HCT116 (cell line): ENCODE measurements at regions not wholly inside any gene's neighbourhood (a gene's known extent, or its start where the extent isn't known, plus 50 kb on each side); places are given as distances from the start of the nearest gene placed in this dataset.

ENCODE experiments used
- ATAC-seq: fragments of 200-7000 bp; cut with Tn5 transposase; 2 replicates; pipeline ENCODE4 v1.9.1; 2020; ENCODE audit warnings: mild to moderate bottlenecking, moderate library complexity
- BruUV-seq: library from RNA; stranded (reverse); fragments of 400-500 nt; replicated peaks from 2 replicates; lab custom pipeline; 2021; lab: Mats Ljungman, UMichigan
- CTCF ChIA-PET: fragments of 300-600 bp; sonication (Branson Sonifier 250); formaldehyde crosslinking; loops from one replicate; lab custom pipeline; 2021; ENCODE audit warnings: antibody characterized with exemption; lab: Charles Lee
- POLR2A ChIA-PET: fragments of 300-600, 350-600 bp; sonication (Branson Sonifier 250); formaldehyde crosslinking; loops from one replicate; lab custom pipeline; 2021; ENCODE audit warnings: antibody characterized with exemption; lab: Charles Lee
- RAD21 ChIA-PET, 2 experiments: fragments of 300-600 bp; sonication (Branson Sonifier 250); formaldehyde crosslinking; loops; one replicate each; lab custom pipeline; 2023; ENCODE audit warnings: low total read pairs in 2 of 2; ENCODE audit not compliant: uncharacterized antibody in 2 of 2, unreplicated experiment in 2 of 2, low non-redundant PET in 1 of 2; lab: Charles Lee
- DNase-seq: peaks from one replicate; pipeline ENCODE4 v3.0.0-alpha.2; 2010; ENCODE audit warnings: low read depth, low spot score
- H2AFZ ChIP-seq: fragments of 200-600 bp; shearing (Covaris generic), sonication (generic); 2 replicates; pipeline ENCODE4 v1.6.1; 2017; ENCODE audit warnings: low read depth, mixed run types, mixed read lengths, antibody characterized with exemption, low read length; ENCODE audit not compliant: poor library complexity, severe bottlenecking
- H3K27ac ChIP-seq: 2 replicates; pipeline ENCODE4 v1.5.1; 2012; ENCODE audit warnings: low read depth, low read length
- H3K27me3 ChIP-seq: fragments of 200-600 bp; sonication (generic); 2 replicates; pipeline ENCODE4 v1.6.1; 2016; ENCODE audit warnings: mixed run types, low read length, mixed read lengths; ENCODE audit not compliant: insufficient read depth
- H3K36me3 ChIP-seq, 2 experiments: fragments of 200-500 bp in 1 of 2; fragments of 200-600 bp in 1 of 2; sonication (Bioruptor generic) in 1 of 2; sonication (generic) in 1 of 2; 2 replicates each; pipeline versions ENCODE4 v1.5.1 to v1.6.1; 2014 to 2016; ENCODE audit warnings: low read length in 2 of 2, inconsistent platforms in 1 of 2, mixed read lengths in 1 of 2, mixed run types in 1 of 2; ENCODE audit not compliant: insufficient read depth in 2 of 2, control insufficient read depth in 1 of 2
- H3K4me1 ChIP-seq, 2 experiments: fragments of 200-600 bp in 1 of 2; sonication (generic) in 1 of 2; 2 replicates each; pipeline versions ENCODE4 v1.5.1 to v1.6.1; 2012 to 2017; ENCODE audit warnings: low read length in 2 of 2, inconsistent platforms in 1 of 2, mild to moderate bottlenecking in 1 of 2, mixed read lengths in 1 of 2, mixed run types in 1 of 2, moderate library complexity in 1 of 2; ENCODE audit not compliant: insufficient read depth in 2 of 2, control insufficient read depth in 1 of 2
- H3K4me2 ChIP-seq: fragments of 200-600 bp; sonication (generic); 2 replicates; pipeline ENCODE4 v1.6.1; 2017; ENCODE audit warnings: mixed run types, low read length, mixed read lengths
- H3K4me3 ChIP-seq, 2 experiments: fragments of 200-600 bp in 1 of 2; sonication (generic) in 1 of 2; replicated peaks in 1 of 2; 2 replicates each; pipeline ENCODE4 v1.5.1; 2011 to 2016; ENCODE audit warnings: low read length in 2 of 2, control low read depth in 1 of 2, low read depth in 1 of 2, mild to moderate bottlenecking in 1 of 2, mixed read lengths in 1 of 2, mixed run types in 1 of 2
- H3K79me2 ChIP-seq: fragments of 200-600 bp; sonication (generic); 2 replicates; pipeline ENCODE4 v1.6.1; 2017; ENCODE audit warnings: mild to moderate bottlenecking, mixed run types, low read length, moderate library complexity, mixed read lengths; ENCODE audit not compliant: insufficient read depth
- H3K9ac ChIP-seq: fragments of 200-600 bp; sonication (generic); 2 replicates; pipeline ENCODE4 v1.6.1; 2016; ENCODE audit warnings: low read length, mixed read lengths
- H3K9me2 ChIP-seq: fragments of 200-600 bp; sonication (generic), shearing (Covaris generic); 2 replicates; pipeline ENCODE4 v1.6.1; 2017; ENCODE audit warnings: mixed run types, mild to moderate bottlenecking, moderate library complexity; ENCODE audit not compliant: insufficient read depth
- H3K9me3 ChIP-seq, 2 experiments: fragments of 200-500 bp in 1 of 2; fragments of 200-600 bp in 1 of 2; sonication (Bioruptor generic) in 1 of 2; sonication (generic) in 1 of 2; 2 replicates each; pipeline ENCODE4 v1.6.1; 2014 to 2017; ENCODE audit warnings: low read length in 2 of 2, mixed read lengths in 2 of 2, inconsistent platforms in 1 of 2, low read depth in 1 of 2, mild to moderate bottlenecking in 1 of 2, mixed run types in 1 of 2, moderate library complexity in 1 of 2; ENCODE audit not compliant: control insufficient read depth in 1 of 2, insufficient read depth in 1 of 2
- H4K20me1 ChIP-seq: fragments of 200-600 bp; sonication (generic), shearing (Covaris generic); 2 replicates; pipeline ENCODE4 v1.6.1; 2017; ENCODE audit warnings: mixed run types, mild to moderate bottlenecking, moderate library complexity; ENCODE audit not compliant: insufficient read depth
- CBX3 ChIP-seq: IDR thresholded peaks from 2 replicates; pipeline ENCODE4 v1.6.1; 2012; ENCODE audit warnings: low read depth
- CEBPB ChIP-seq: IDR thresholded peaks from 2 replicates; pipeline ENCODE4 v1.6.1; 2012; ENCODE audit warnings: low read depth
- EZH2phosphoT487 ChIP-seq: fragments of 200-600 bp; IDR thresholded peaks from 2 replicates; pipeline ENCODE4 v1.6.1; 2018; ENCODE audit warnings: antibody characterized with exemption, borderline replicate concordance
- JUND ChIP-seq: IDR thresholded peaks from 2 replicates; pipeline ENCODE4 v1.6.1; 2012
- RAD21 ChIP-seq: IDR thresholded peaks from 2 replicates; pipeline ENCODE4 v1.6.1; 2012; ENCODE audit warnings: low read depth, mild to moderate bottlenecking
- SIN3A ChIP-seq: IDR thresholded peaks from 2 replicates; pipeline ENCODE4 v1.6.1; 2012; ENCODE audit warnings: low read depth
- SRF ChIP-seq: IDR thresholded peaks from 2 replicates; pipeline ENCODE4 v1.6.1; 2012; ENCODE audit warnings: low read depth
- TCF7L2 ChIP-seq: IDR thresholded peaks from 2 replicates; pipeline ENCODE4 v1.7.0; 2011; ENCODE audit warnings: borderline replicate concordance, inconsistent platforms; ENCODE audit not compliant: insufficient read depth, insufficient read length; ENCODE audit errors: extremely low read depth
- YY1 ChIP-seq: IDR thresholded peaks from 2 replicates; pipeline ENCODE4 v1.6.1; 2011; ENCODE audit warnings: low read length, low read depth, moderate library complexity, mild to moderate bottlenecking; ENCODE audit not compliant: insufficient replicate concordance; ENCODE audit errors: extremely low read depth
- ZFX ChIP-seq: fragments of 450-650 bp; IDR thresholded peaks from 2 replicates; pipeline ENCODE4 v1.6.1; 2017
- intact Hi-C: fragments of 100-400 bp; cut with micrococcal nuclease; formaldehyde crosslinking; loops from 2 replicates; pipeline ENCODE4 v1.10.0; 2022
- TF ChIP-seq, protein P1 (sequence below): IDR thresholded peaks from 2 replicates; pipeline ENCODE4 v1.6.1; 2012
- TF ChIP-seq, protein P2 (sequence below): IDR thresholded peaks from 2 replicates; pipeline ENCODE4 v1.6.1; 2012
- TF ChIP-seq, protein P3 (sequence below), 3 experiments: fragments of 200-600 bp in 1 of 3; sonication (generic) in 1 of 3; IDR thresholded peaks in 2 of 3; conservative IDR thresholded peaks in 1 of 3; 2 replicates each; pipeline ENCODE4 v1.5.1; 2012 to 2017; ENCODE audit warnings: low read depth in 2 of 3, low read length in 2 of 3, antibody characterized with exemption in 1 of 3, borderline replicate concordance in 1 of 3, control low read depth in 1 of 3, mild to moderate bottlenecking in 1 of 3, mixed read lengths in 1 of 3, mixed run types in 1 of 3, moderate library complexity in 1 of 3; ENCODE audit not compliant: insufficient read depth in 1 of 3

DNA sequence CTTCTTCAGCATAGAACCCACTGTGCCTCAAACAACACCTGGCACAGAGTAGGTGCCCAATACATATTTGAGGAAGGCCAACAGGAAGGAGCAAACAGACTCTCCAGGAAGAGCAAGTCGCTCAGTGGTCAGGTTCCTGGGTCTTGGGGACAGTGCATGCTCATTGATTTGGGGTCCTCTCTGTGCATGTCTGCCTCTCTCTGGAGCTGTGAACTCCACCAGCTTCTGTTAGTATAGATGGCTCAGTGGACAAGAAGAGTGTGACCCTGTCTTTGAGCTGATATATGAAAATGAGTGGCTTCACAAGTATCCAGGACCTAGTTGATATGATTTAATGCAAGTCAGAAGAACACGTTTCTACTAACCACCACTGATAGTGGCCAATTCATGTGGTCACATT, 98.7 kb downstream of the KCTD15 start:
- no peak overlapping the region for H3K4me2 ChIP-seq
- peaks cover 10% of the 10 kb centered on the region in 2 experiments for H3K9me3 ChIP-seq
- DNase-seq = no peak
- intact Hi-C loops = no loop called here
- H3K4me1 ChIP-seq = no peaks in the 10 kb centered on the region
- BruUV-seq = no TSS peak
- no peaks in the 10 kb centered on the region for H3K36me3 ChIP-seq
- H3K27me3 ChIP-seq = no peaks in the 10 kb centered on the region
- H3K79me2 ChIP-seq = no peaks in the 10 kb centered on the region
- RAD21 ChIA-PET = no interaction called here
- H3K9me2 ChIP-seq = no peaks in the 10 kb centered on the region
- no peak overlapping the region for H3K4me3 ChIP-seq
- POLR2A ChIA-PET = no interaction called here
- TF ChIP-seq, protein P1, sequence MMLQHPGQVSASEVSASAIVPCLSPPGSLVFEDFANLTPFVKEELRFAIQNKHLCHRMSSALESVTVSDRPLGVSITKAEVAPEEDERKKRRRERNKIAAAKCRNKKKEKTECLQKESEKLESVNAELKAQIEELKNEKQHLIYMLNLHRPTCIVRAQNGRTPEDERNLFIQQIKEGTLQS = no peak
- TF ChIP-seq CBX3 (no peak), JUND (no peak)
- no peak overlapping the region for H3K27ac ChIP-seq
- CTCF ChIA-PET = no interaction called here
- no peak for ATAC-seq
- H3K9ac ChIP-seq = no peak overlapping the region
- H4K20me1 ChIP-seq = no peaks in the 10 kb centered on the region
- no peak overlapping the region for H2AFZ ChIP-seq

DNA sequence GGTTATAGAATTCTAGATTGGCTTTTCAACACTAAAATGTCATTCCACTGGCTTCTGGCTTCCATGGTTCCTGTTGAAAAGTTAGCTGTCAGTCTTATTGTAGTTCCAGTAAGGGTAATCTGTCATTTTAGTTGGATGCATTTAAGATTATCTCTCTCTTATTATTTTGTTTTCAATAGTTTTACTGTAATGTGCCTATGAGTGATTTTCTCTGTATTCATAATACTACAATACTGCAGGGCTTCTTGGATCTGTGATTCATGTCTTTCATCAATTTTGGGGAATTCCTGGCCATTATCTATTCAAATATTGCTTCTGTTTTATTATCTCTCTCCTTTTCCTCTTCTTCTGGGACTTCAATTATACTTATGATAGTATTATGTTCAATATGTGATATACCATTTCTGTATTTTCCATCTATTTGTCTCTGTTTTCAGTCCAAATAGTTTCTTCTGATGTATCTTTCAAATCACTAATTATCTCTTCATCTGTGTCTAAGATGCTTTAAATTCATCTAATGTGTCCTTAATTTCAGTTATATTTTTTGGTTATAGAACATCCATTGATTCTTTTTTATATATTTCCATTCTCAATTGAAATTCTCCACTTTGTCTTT, 101.5 kb downstream of the KCTD15 start:
- no TSS peak for BruUV-seq
- H3K9me2 ChIP-seq = no peaks in the 10 kb centered on the region

More for the DNA sequence above, 101.5 kb downstream of the KCTD15 start:
- no peak overlapping the region for H3K27ac ChIP-seq
- H3K36me3 ChIP-seq = no peaks in the 10 kb centered on the region
- H3K9me3 ChIP-seq = peaks cover 10% of the 10 kb centered on the region in 2 experiments
- H3K79me2 ChIP-seq = no peaks in the 10 kb centered on the region
- no peak for ATAC-seq
- no peak for DNase-seq
- H3K27me3 ChIP-seq = no peaks in the 10 kb centered on the region
- H2AFZ ChIP-seq = no peak overlapping the region
- no peaks in the 10 kb centered on the region for H3K4me1 ChIP-seq
- ChIA-PET POLR2A (no interaction called here), CTCF (no interaction called here), RAD21 (no interaction called here)
- intact Hi-C loops = no loop called here
- H3K4me3 ChIP-seq = no peak overlapping the region
- TF ChIP-seq, protein P2, sequence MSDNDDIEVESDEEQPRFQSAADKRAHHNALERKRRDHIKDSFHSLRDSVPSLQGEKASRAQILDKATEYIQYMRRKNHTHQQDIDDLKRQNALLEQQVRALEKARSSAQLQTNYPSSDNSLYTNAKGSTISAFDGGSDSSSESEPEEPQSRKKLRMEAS = no peak
- no peak for TF ChIP-seq CEBPB
- TF ChIP-seq RAD21 = no peak
- no peak for TF ChIP-seq SRF
- no peak for TF ChIP-seq YY1
- TF ChIP-seq SIN3A = no peak
- TF ChIP-seq, protein P3, sequence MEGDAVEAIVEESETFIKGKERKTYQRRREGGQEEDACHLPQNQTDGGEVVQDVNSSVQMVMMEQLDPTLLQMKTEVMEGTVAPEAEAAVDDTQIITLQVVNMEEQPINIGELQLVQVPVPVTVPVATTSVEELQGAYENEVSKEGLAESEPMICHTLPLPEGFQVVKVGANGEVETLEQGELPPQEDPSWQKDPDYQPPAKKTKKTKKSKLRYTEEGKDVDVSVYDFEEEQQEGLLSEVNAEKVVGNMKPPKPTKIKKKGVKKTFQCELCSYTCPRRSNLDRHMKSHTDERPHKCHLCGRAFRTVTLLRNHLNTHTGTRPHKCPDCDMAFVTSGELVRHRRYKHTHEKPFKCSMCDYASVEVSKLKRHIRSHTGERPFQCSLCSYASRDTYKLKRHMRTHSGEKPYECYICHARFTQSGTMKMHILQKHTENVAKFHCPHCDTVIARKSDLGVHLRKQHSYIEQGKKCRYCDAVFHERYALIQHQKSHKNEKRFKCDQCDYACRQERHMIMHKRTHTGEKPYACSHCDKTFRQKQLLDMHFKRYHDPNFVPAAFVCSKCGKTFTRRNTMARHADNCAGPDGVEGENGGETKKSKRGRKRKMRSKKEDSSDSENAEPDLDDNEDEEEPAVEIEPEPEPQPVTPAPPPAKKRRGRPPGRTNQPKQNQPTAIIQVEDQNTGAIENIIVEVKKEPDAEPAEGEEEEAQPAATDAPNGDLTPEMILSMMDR (IDR thresholded peaks at IDR 0.05 in 2 of 3, conservative IDR thresholded peaks at IDR 0.05 in 1 of 3; ENCODE audit: borderline replicate concordance in 1 of 3, insufficient read depth in 1 of 3, low read depth in 2 of 3, low read length in 2 of 3) = no peak
- TF ChIP-seq EZH2phosphoT487 = no peak
- no peak for TF ChIP-seq ZFX
- no peak; the same call in 1 of the 2 replicates for TF ChIP-seq CBX3
- TF ChIP-seq, protein P1 = no peak
- TF ChIP-seq TCF7L2 = no peak
- no peaks in the 10 kb centered on the region for H4K20me1 ChIP-seq
- no peak overlapping the region for H3K4me2 ChIP-seq
- no peak overlapping the region for H3K9ac ChIP-seq
